T-helper 1 cell treated with Interleukin-12 subunit alpha and Interleukin-12 subunit beta and Interleukin-4 antibody, amounts not matched to agents 30 ng/mL and 1 ng/mL, for 36 hours (primary cell): ENCODE measurements at regions not wholly inside any gene's neighbourhood (a gene's known extent, or its start where the extent isn't known, plus 50 kb on each side); places are given as distances from the start of the nearest gene placed in this dataset.

Experiments
- intact Hi-C: fragments of 100-400 bp; cut with micrococcal nuclease; formaldehyde crosslinking; loops from one replicate; pipeline ENCODE4 v1.15.1; 2024

GRCh38 chr18:25010623-25011374, 341.2 kb downstream of the ZNF521 start:
- intact Hi-C loops = no loop called here
